ENCODE measurements at regions not wholly inside any gene's neighbourhood (a gene's known extent, or its start where the extent isn't known, plus 50 kb on each side); places are given as distances from the start of the nearest gene placed in this dataset.

DNA sequence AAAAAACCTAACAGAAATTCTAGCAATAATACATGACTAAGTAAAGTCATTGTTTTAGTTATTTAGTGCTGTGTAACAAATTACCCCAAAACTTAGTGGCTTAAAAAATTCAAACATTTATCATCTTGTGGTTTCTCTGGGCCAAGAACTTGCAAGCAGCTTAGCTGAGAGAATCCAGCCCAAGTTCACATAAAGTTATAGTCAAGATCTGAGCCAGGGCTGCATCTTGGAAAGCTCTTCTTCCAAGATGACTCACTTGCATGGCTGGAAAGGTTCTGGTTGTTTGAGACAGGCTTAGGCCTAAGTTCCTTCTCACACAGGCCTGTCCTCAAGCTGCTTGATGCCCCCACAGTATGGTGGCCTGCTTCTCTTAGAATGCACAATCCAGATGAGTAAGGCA lies 217.8 kb upstream of the TSHZ2 start:
- Histone ChIP-seq H3K4me1 (ENCODE audit: low read length) (no peaks in the 10 kb centered on the region), H3K27ac (ENCODE audit: low read length) (no peak overlapping the region), H3K27me3 (ENCODE audit: low read depth, low read length) (peaks cover 30% of the 10 kb centered on the region), H2AFZ (ENCODE audit: low read depth, low read length) (no peak overlapping the region), H4K20me1 (ENCODE audit: insufficient read depth, low read length) (no peaks in the 10 kb centered on the region), H3K36me3 (replicated peaks; ENCODE audit: low read depth, low read length) (no peaks in the 10 kb centered on the region), H3K79me2 (ENCODE audit: low read length) (no peaks in the 10 kb centered on the region), H3K4me2 (ENCODE audit: low read length) (no peak overlapping the region), H3K9me3 (ENCODE audit: insufficient read depth, low read length) (no peaks in the 10 kb centered on the region), H3K9ac (ENCODE audit: low read length) (no peak overlapping the region), H3K4me3 (ENCODE audit: low read length) (no peak overlapping the region)
- no peak for TF ChIP-seq EZH2phosphoT487 (IDR thresholded peaks at IDR 0.05; ENCODE audit: low read depth)
- TF ChIP-seq, protein P1, sequence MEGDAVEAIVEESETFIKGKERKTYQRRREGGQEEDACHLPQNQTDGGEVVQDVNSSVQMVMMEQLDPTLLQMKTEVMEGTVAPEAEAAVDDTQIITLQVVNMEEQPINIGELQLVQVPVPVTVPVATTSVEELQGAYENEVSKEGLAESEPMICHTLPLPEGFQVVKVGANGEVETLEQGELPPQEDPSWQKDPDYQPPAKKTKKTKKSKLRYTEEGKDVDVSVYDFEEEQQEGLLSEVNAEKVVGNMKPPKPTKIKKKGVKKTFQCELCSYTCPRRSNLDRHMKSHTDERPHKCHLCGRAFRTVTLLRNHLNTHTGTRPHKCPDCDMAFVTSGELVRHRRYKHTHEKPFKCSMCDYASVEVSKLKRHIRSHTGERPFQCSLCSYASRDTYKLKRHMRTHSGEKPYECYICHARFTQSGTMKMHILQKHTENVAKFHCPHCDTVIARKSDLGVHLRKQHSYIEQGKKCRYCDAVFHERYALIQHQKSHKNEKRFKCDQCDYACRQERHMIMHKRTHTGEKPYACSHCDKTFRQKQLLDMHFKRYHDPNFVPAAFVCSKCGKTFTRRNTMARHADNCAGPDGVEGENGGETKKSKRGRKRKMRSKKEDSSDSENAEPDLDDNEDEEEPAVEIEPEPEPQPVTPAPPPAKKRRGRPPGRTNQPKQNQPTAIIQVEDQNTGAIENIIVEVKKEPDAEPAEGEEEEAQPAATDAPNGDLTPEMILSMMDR (IDR thresholded peaks at IDR 0.05; ENCODE audit: low read depth, low read length): no peak

DNA sequence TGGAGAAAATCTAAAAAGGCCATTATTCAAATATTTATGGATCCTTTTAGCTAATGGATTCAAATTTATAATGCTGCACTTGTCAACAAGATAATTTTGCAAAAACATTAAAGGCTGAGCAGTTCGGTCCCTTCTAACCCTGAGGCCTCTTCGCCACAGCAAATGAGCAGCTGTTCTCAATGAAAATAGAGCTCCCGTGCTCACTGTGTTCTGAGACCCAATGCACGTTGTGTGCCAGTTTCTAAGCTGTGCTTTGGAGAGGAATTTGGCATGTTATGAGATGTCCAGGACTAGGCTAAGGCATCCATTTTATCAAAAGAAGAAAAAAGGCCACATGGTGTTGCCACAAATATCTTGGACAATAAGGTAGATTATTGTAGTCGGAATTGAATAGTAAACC lies 220.1 kb upstream of the TSHZ2 start:
- H3K4me1 ChIP-seq (ENCODE audit: low read length): no peaks in the 10 kb centered on the region
- no peaks in the 10 kb centered on the region for H3K9me3 ChIP-seq (ENCODE audit: insufficient read depth, low read length)
- H3K36me3 ChIP-seq (replicated peaks; ENCODE audit: low read depth, low read length): no peaks in the 10 kb centered on the region
- H4K20me1 ChIP-seq (ENCODE audit: insufficient read depth, low read length): no peaks in the 10 kb centered on the region
- no peak overlapping the region for H2AFZ ChIP-seq (ENCODE audit: low read depth, low read length)
- no peak overlapping the region for H3K9ac ChIP-seq (ENCODE audit: low read length)
- H3K4me3 ChIP-seq (ENCODE audit: low read length): no peak overlapping the region
- no peak overlapping the region for H3K4me2 ChIP-seq (ENCODE audit: low read length)
- H3K27ac ChIP-seq (ENCODE audit: low read length): no peak overlapping the region
- TF ChIP-seq EZH2phosphoT487 (IDR thresholded peaks at IDR 0.05; ENCODE audit: low read depth): no peak
- TF ChIP-seq, protein P1 (IDR thresholded peaks at IDR 0.05; ENCODE audit: low read depth, low read length): no peak
- H3K27me3 ChIP-seq (ENCODE audit: low read depth, low read length): peaks cover 23% of the 10 kb centered on the region
- H3K79me2 ChIP-seq (ENCODE audit: low read length): no peaks in the 10 kb centered on the region

DNA sequence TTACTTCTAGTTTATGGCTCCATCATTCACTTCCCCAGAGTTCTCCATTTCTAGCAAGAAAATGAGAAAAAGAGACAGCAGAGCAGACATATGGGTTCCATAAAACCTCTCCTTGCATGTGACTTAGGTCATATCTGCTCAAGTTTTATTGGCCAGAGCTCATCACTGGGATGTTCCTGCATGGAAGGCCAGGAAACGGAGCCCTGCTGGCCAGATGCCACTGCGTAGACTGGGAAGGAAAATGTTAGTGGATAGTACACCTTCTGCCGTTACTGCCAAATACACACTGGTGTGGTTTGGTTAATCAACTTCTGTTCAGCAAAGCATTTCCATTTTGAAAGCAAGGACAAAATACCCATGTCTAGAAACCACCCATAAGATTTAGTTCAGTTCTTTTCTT lies 220.6 kb upstream of the TSHZ2 start:
- Histone ChIP-seq H3K4me2 (ENCODE audit: low read length) (no peak overlapping the region), H3K36me3 (replicated peaks; ENCODE audit: low read depth, low read length) (no peaks in the 10 kb centered on the region), H4K20me1 (ENCODE audit: insufficient read depth, low read length) (no peaks in the 10 kb centered on the region), H3K4me3 (ENCODE audit: low read length) (no peak overlapping the region), H3K79me2 (ENCODE audit: low read length) (no peaks in the 10 kb centered on the region), H3K27ac (ENCODE audit: low read length) (no peak overlapping the region), H3K4me1 (ENCODE audit: low read length) (no peaks in the 10 kb centered on the region), H3K9me3 (ENCODE audit: insufficient read depth, low read length) (no peaks in the 10 kb centered on the region), H3K27me3 (ENCODE audit: low read depth, low read length) (peaks cover 20% of the 10 kb centered on the region), H3K9ac (ENCODE audit: low read length) (no peak overlapping the region), H2AFZ (ENCODE audit: low read depth, low read length) (no peak overlapping the region)
- no peak for TF ChIP-seq EZH2phosphoT487 (IDR thresholded peaks at IDR 0.05; ENCODE audit: low read depth)
- TF ChIP-seq, protein P1 (IDR thresholded peaks at IDR 0.05; ENCODE audit: low read depth, low read length): no peak

GRCh38 chr20:52749938-52750337 lies 222.2 kb upstream of the TSHZ2 start:
- Histone ChIP-seq H3K4me2 (ENCODE audit: low read length) (no peak overlapping the region), H3K36me3 (replicated peaks; ENCODE audit: low read depth, low read length) (no peaks in the 10 kb centered on the region)
- TF ChIP-seq, protein P1 (IDR thresholded peaks at IDR 0.05; ENCODE audit: low read depth, low read length): no peak
- no peak for TF ChIP-seq EZH2phosphoT487 (IDR thresholded peaks at IDR 0.05; ENCODE audit: low read depth)

More at GRCh38 chr20:52749938-52750337, 222.2 kb upstream of the TSHZ2 start:
- Histone ChIP-seq H3K27ac (ENCODE audit: low read length) (no peak overlapping the region), H3K4me1 (ENCODE audit: low read length) (no peaks in the 10 kb centered on the region), H3K79me2 (ENCODE audit: low read length) (no peaks in the 10 kb centered on the region), H3K4me3 (ENCODE audit: low read length) (no peak overlapping the region), H2AFZ (ENCODE audit: low read depth, low read length) (no peak overlapping the region), H3K9ac (ENCODE audit: low read length) (no peak overlapping the region), H3K9me3 (ENCODE audit: insufficient read depth, low read length) (no peaks in the 10 kb centered on the region), H3K27me3 (ENCODE audit: low read depth, low read length) (peaks cover 15% of the 10 kb centered on the region), H4K20me1 (ENCODE audit: insufficient read depth, low read length) (no peaks in the 10 kb centered on the region)
